HUDEP-2 (cell line): ENCODE measurements at regions not wholly inside any gene's neighbourhood (a gene's known extent, or its start where the extent isn't known, plus 50 kb on each side); places are given as distances from the start of the nearest gene placed in this dataset.
"Not testable (repeated sequence)": the region's sequence is repeated elsewhere in the genome, so short reads cannot be mapped to it uniquely, and the experiment has no call there.

Experiments
- DNase-seq, 76 experiments: peaks; one replicate each; lab custom pipeline; 2025; ENCODE audit not compliant: unreplicated experiment in 76 of 76; lab: John Stamatoyannopoulos, UW

GRCh38 chr9:13943176-13943575, 370.8 kb downstream of the NFIB start:
- no peak for DNase-seq

DNA sequence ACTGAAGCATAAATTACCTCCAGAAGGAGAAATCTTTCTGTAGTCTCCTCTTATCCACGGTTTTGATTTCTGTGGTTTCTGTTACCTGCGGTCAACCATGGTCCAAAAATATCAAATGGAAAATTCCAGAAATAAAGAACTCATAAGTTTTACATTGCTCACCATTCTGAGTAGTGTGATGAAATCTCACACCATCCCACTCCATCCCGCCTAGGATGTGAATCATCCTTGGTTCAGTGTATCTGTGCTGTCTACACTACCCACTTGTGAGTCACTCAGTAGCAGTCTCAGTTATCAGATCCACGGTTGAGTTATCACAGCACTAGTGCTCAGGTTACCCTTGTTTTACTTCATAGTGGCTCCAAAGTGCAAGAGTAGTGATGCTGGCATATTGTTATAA, 371.2 kb downstream of the NFIB start:
- no peak for DNase-seq

DNA sequence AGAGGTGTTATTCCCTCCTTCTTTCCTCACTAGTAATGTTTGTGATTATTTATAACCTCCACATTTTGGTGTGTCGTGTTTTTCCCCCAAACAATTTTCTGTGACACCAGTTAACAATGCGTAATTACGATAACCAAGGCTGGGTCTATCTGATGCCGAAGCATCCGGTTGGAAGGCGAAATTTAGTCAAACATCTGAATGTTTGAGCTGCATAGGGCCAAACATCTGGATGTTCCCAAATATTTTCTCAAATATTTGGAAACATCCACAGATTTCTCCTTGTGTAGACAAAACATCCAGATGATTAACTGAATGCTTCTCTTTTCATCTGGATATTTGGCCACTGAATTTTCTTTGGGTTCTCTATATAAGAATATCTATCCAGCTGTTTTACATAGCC, 371.7 kb downstream of the NFIB start:
- DNase-seq, result no peak

- DNase-seq, result no peak
Observed at GRCh38 chr9:13941714-13942113, 372.2 kb downstream of the NFIB start.

DNA sequence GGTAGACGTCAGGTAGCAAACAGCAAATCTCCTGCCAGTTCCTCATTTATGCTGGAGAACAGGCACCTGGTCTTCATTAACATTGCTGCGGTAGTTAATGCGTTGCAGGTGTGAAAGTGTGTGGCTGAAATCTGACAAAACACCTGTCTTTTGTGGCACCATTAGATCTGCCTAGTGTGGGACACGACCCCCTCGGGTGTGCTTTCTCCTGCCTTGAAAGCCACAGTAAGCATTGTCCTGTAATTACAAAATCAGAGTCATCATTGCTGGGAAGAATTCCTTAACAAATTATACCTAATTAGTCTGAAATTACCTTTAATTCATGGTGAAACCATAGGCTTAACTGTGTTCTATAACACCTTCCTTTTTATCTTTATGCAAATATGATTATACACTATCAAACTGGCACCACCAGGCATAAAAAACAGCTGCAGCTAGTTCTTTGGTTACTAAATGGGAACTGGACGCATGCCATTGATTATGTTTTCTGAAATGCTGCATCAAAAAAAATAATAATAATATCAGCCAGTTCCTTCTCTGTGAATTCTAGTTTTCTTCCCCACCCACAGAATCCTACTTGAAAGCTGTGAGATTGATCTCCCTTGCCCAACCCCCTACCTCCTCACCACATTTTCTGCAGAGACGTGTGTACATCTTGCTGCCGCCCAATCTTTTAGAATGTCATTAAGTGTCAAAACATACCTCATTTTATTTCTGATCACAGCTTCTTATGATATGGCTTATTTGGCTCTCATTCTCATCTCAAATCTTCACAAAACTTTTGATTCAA, 374.0 kb downstream of the NFIB start:
- no peak for DNase-seq

- DNase-seq, result no peak
Observed at GRCh38 chr9:13939134-13939533, 374.8 kb downstream of the NFIB start.

GRCh38 chr9:13934416-13934815, 379.5 kb downstream of the NFIB start:
- DNase-seq, result no peak

DNA sequence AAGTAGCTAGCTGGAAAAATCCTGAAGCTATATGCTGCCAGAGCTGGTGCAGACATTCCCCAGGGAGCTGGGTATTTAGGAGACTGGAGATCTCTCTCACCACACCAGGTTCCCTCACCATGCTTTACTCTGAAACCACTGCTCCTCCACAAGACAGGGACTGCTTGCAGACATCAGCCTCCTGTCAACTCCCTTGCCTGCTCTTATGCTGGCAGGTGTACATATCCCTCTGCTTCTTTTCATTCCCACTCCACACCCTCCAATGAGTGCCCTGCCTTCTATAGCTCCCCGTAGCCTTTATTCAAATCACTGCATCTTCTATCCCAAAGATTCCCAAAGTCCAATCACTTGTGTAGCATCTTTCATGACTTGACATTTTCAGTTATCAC, 380.7 kb downstream of the NFIB start:
- DNase-seq, result no peak

DNA sequence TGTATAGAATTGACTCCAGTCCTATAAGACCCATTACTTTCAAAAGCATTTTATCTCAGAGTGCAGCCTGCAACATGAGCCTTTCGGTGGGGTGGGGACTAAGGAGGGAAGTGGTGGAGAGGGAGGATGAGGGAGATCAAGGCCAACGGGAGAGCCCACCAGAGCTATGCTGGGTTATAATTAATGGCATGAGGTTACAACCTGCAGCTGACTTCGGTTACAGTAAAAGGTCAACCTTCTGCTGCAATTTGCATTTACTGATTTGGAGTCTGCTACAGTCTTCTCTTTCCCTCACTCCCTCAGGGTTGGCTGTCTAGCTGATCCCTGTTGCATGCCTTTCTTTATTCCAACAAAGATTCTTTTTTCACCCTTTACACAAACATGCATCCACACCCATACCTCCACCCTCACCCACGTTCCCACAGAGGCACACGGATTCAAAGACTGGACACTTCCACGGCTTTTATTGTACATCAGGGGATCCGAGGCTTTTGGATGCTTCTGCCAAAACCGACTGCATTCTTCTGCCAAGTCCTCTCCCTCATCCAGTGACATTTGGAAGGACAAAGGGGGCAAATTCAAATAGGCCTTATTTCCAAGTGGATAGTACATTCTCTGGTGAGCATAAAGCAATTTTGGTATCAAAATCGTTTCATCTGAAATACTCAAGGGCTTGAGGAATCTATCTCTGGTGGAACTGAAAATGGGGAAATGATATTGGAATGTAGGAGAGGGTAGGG, 381.2 kb downstream of the NFIB start:
- no peak for DNase-seq

- DNase-seq, result no peak
Observed at GRCh38 chr9:13929013-13929412, 384.9 kb downstream of the NFIB start.

GRCh38 chr9:13923381-13923780, 390.6 kb downstream of the NFIB start:
- no peak for DNase-seq

GRCh38 chr9:13920557-13920956, 393.4 kb downstream of the NFIB start:
- DNase-seq, result no peak

DNA sequence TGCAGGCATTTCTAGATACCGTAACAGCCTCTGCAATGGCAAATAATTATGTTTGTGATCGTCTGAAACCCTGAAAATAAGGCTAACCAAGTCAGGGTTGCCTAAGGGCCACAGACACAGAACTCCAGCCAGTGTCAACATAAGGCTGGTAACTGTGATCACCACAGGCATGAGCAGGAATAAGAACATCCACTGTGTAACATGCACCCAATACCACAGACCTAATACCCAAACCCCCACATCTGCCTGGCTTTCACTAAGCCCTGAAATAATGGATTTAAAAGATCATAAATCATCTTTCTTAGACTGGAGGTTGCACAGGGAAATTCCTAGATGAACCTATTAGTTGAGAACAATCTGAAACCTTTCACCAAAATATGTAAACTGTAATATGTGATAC, 394.5 kb downstream of the NFIB start:
- DNase-seq, result no peak

DNA sequence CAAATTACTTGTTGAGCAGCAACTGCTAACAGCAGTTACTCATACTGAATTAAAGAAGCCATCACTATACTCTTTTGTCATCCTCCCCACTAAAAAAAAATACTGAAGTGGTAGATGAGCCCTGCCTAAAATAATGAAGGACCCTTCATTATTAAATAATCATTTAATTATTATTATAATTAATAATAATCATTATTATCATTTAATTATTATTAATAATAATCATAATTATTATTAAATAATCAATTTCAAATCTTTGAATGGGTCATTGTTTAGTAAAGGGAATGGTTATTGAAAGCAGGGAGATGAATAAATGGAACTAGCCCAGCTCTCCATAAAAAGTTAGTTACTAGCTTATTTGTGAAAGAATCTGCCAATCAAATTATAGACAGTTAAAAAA, 396.4 kb downstream of the NFIB start:
- no peak for DNase-seq

GRCh38 chr9:13915591-13916301, 398.2 kb downstream of the NFIB start:
- no peak for DNase-seq

GRCh38 chr9:13915131-13915530, 398.8 kb downstream of the NFIB start:
- no peak for DNase-seq

DNA sequence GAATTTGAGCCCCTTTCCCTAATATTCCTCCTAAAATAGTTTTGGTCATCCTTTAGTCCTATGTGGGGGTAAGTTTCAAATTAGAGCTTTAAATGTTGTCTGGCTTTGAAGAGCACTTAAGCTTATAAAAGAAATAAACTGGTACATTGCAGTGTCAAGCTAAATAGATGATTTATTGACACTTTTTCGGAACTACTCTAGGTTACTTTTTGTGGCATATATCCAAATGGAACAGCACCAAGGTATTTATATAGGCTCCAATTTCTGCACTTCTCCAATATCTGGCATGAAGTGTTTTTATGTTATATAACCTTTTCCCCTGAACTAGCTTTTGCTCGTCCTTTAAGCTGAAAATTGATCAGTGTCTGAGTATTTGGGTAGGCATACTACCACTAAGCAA, 402.5 kb downstream of the NFIB start:
- DNase-seq, result no peak

DNA sequence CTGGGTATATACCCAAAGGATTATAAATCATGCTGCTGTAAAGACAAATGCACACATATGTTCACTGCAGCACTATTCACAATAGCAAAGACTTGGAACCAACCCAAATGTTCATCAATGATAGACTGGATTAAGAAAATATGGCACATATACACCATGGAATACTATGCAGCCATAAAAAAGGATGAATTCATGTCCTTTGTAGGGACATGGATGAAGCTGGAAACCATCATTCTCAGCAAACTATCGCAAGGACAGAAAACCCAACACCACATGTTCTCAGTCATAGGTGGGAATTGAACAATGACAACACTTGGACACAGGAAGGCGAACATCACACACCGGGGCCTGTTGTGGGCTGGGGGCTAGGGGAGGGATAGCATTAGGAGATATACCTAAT, 406.1 kb downstream of the NFIB start:
- not testable (repeated sequence) for DNase-seq

DNA sequence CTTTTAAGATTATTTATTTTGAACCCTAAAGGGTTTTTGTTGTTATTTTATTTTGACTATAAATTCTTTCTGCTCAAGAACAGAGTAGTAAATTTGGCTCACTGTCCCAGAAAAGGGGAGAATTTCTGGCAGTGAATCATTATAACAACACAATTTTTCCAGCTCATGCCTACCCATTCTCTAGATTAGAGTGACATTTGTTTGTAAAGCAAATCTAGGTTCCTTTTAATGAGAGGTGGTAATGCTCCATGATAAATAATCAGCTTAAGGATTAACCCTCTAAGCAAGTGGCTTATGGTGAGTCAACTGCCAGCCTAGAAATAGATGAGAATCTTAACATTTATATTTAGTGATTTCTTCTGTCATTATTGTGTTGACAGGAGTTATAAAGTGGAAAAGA, 409.2 kb downstream of the NFIB start:
- DNase-seq, result no peak

GRCh38 chr9:13904311-13904710, 409.6 kb downstream of the NFIB start:
- no peak for DNase-seq

DNA sequence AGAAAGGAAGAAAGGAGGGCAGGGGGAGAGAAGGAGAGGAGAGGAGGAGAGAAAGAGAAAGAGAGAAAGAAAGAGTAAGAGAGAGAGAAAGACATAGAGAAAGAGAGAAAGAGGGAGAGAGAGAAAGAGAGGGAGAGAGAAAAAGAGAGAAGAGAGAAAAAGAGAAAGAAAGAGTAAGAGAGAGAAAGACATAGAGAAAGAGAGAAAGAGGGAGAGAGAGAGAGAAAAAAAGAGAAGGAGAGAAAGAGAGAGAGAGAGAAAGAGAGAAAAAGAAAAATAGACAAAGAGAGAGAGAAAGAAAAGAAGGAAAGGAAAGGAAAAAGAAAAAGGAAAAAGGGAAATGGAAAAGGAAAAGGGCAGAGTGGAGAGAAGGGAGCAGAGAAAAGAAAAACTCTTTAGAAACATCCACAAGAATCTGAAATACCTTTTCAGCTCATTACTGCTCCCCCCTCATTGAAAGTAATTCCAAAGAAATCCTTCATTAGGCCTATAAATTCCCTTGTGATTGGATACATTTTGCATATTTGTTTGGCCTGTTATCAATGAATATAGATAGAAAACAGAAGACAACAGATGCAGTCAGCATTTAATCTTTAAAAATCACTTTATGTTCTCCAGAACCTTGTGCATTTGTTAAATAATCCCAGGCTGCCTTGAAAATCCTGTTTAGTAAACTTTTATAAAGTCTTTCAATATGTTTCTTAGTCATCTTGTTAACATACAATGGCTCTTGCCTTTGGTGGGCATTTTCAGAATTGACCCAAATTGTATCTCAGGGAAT, 411.5 kb downstream of the NFIB start:
- no peak for DNase-seq
